Keratinocyte (primary cell): ENCODE measurements at regions not wholly inside any gene's neighbourhood (a gene's known extent, or its start where the extent isn't known, plus 50 kb on each side); places are given as distances from the start of the nearest gene placed in this dataset.

Source experiments
- DNase-seq: peaks from one replicate; pipeline ENCODE4 v3.0.0-alpha.2; 2011; ENCODE audit warnings: low read depth, missing footprints, low spot score
- FAIRE-seq: peaks from 2 replicates; lab custom pipeline; 2011; peaks lifted over from hg19 to GRCh38; lab: Jason Lieb, UNC
- H2AFZ ChIP-seq: 2 replicates; pipeline ENCODE4 v1.6.0; 2012; ENCODE audit warnings: low read length, control low read depth, inconsistent platforms; ENCODE audit not compliant: control insufficient read depth
- H3K27ac ChIP-seq: 2 replicates; pipeline ENCODE4 v1.5.1; 2011; ENCODE audit warnings: low read length; ENCODE audit not compliant: control insufficient read depth, insufficient read depth
- H3K27me3 ChIP-seq: 3 replicates; pipeline ENCODE4 v1.6.0; 2011; ENCODE audit warnings: low read length; ENCODE audit not compliant: control insufficient read depth, insufficient read depth; ENCODE audit errors: extremely low read depth
- H3K36me3 ChIP-seq, 2 experiments: 2 replicates in 1 of 2; 3 replicates in 1 of 2; pipeline ENCODE4 v1.5.1; 2011; ENCODE audit warnings: low read length in 2 of 2, mild to moderate bottlenecking in 1 of 2; ENCODE audit not compliant: control insufficient read depth in 2 of 2, insufficient read depth in 2 of 2; ENCODE audit errors: extremely low read depth in 1 of 2
- H3K4me1 ChIP-seq: 3 replicates; pipeline ENCODE4 v1.5.1; 2011; ENCODE audit warnings: low read length; ENCODE audit not compliant: control insufficient read depth, insufficient read depth; ENCODE audit errors: extremely low read depth
- H3K4me2 ChIP-seq: 3 replicates; pipeline ENCODE4 v1.6.0; 2011; ENCODE audit warnings: low read depth, low read length; ENCODE audit not compliant: control insufficient read depth, insufficient read depth; ENCODE audit errors: extremely low read depth
- H3K4me3 ChIP-seq, 3 experiments: fragments of 200-600 bp in 1 of 3; sonication (generic) in 1 of 3; 2 replicates in 2 of 3; 3 replicates in 1 of 3; pipeline ENCODE4 v1.5.1; 2011 to 2016; ENCODE audit warnings: low read length in 3 of 3, mild to moderate bottlenecking in 3 of 3, control low read depth in 2 of 3, inconsistent platforms in 1 of 3, low read depth in 1 of 3, mixed read lengths in 1 of 3, mixed run types in 1 of 3, moderate library complexity in 1 of 3; ENCODE audit not compliant: control insufficient read depth in 2 of 3, insufficient read depth in 2 of 3; ENCODE audit errors: extremely low read depth in 1 of 3
- H3K79me2 ChIP-seq: 2 replicates; pipeline ENCODE4 v1.6.0; 2012; ENCODE audit warnings: low read length; ENCODE audit not compliant: control insufficient read depth, insufficient read depth
- H3K9ac ChIP-seq: 3 replicates; pipeline ENCODE4 v1.6.0; 2011; ENCODE audit warnings: low read length; ENCODE audit not compliant: control insufficient read depth, insufficient read depth; ENCODE audit errors: extremely low read depth
- H3K9me1 ChIP-seq: 3 replicates; pipeline ENCODE4 v1.6.0; 2011; ENCODE audit warnings: low read length; ENCODE audit not compliant: control insufficient read depth, insufficient read depth; ENCODE audit errors: extremely low read depth
- H3K9me3 ChIP-seq: 2 replicates; pipeline ENCODE4 v1.5.1; 2012; ENCODE audit warnings: low read depth, low read length; ENCODE audit not compliant: control insufficient read depth
- H4K20me1 ChIP-seq: 3 replicates; pipeline ENCODE4 v1.6.0; 2011; ENCODE audit warnings: low read length; ENCODE audit not compliant: control insufficient read depth, insufficient read depth; ENCODE audit errors: extremely low read depth
- CTCF ChIP-seq, 3 experiments: IDR thresholded peaks in 1 of 3; conservative IDR thresholded peaks in 1 of 3; optimal IDR thresholded peaks in 1 of 3; 2 replicates in 2 of 3; 3 replicates in 1 of 3; pipeline versions ENCODE3 to v1.5.1; 2011; ENCODE audit warnings: low read length in 3 of 3, mild to moderate bottlenecking in 3 of 3, moderate library complexity in 2 of 3, control low read depth in 1 of 3, inconsistent platforms in 1 of 3; ENCODE audit not compliant: insufficient read depth in 2 of 3; ENCODE audit errors: extremely low read depth in 1 of 3
- EZH2 ChIP-seq: IDR thresholded peaks from one replicate; pipeline ENCODE4 v1.6.1; 2012; ENCODE audit warnings: inconsistent platforms, mild to moderate bottlenecking, low read length, moderate library complexity
- dilution Hi-C: fragments of 300-500 bp; cut with MboI; formaldehyde crosslinking; loops from one replicate; pipeline ENCODE4 v1.7.0; 2020; ENCODE audit warnings: low sequenced_read_pairs; ENCODE audit not compliant: extremely low pct_ligation_motif_present

GRCh38 chr2:123917241-123917640 is 107.8 kb upstream of the CNTNAP5 start:
- no peaks in the 10 kb centered on the region for H3K4me1 ChIP-seq
- no peak overlapping the region for H3K4me2 ChIP-seq
- dilution Hi-C loops: no loop called here
- TF ChIP-seq EZH2 (no peak), CTCF (optimal IDR thresholded peaks at IDR 0.05 in 1 of 3, IDR thresholded peaks at IDR 0.05 in 1 of 3, conservative IDR thresholded peaks at IDR 0.05 in 1 of 3; ENCODE audit: extremely low read depth in 1 of 3, insufficient read depth in 2 of 3, low read length in 3 of 3) (no peak)
- no peaks in the 10 kb centered on the region for H3K79me2 ChIP-seq
- no peak overlapping the region for H3K9ac ChIP-seq
- no peak overlapping the region for H3K27ac ChIP-seq
- no peaks in the 10 kb centered on the region for H3K27me3 ChIP-seq
- FAIRE-seq (no peak), DNase-seq (no peak)
- no peaks in the 10 kb centered on the region for H3K36me3 ChIP-seq
- H3K9me3 ChIP-seq: no peaks in the 10 kb centered on the region
- no peaks in the 10 kb centered on the region for H4K20me1 ChIP-seq
- H3K9me1 ChIP-seq: no peaks in the 10 kb centered on the region
- H2AFZ ChIP-seq: no peak overlapping the region
- no peak overlapping the region for H3K4me3 ChIP-seq

DNA sequence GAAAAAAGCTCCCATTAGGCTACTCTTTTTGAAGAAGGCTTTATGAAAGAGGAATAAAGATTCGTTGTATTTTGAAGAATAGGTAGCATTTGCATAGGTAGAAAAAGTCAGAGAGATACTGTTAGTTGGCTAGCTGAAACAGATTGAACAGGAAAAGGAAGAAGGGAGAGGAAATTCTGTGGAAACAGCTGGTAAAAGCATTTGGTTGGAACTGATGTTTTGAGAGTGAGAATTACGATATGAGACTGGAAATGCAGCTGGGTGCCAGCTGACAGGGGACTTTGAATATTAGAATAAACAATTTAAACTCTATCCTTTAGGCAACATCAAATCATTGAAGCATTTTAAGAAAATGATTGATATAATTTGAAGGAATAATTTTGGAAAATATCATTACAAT is 96.7 kb upstream of the CNTNAP5 start:
- DNase-seq: no peak
- Histone ChIP-seq H3K79me2 (no peaks in the 10 kb centered on the region), H3K27me3 (no peaks in the 10 kb centered on the region), H2AFZ (no peak overlapping the region), H4K20me1 (no peaks in the 10 kb centered on the region), H3K36me3 (no peaks in the 10 kb centered on the region), H3K4me1 (no peaks in the 10 kb centered on the region), H3K4me3 (no peak overlapping the region), H3K27ac (no peak overlapping the region), H3K9me3 (no peaks in the 10 kb centered on the region), H3K4me2 (no peak overlapping the region), H3K9me1 (no peaks in the 10 kb centered on the region), H3K9ac (no peak overlapping the region)
- no peak for TF ChIP-seq CTCF (optimal IDR thresholded peaks at IDR 0.05 in 1 of 3, IDR thresholded peaks at IDR 0.05 in 1 of 3, conservative IDR thresholded peaks at IDR 0.05 in 1 of 3; ENCODE audit: extremely low read depth in 1 of 3, insufficient read depth in 2 of 3, low read length in 3 of 3)
- dilution Hi-C loops: no loop called here
- FAIRE-seq: no peak
